Fibroblast of pulmonary artery (primary cell): ENCODE measurements at regions not wholly inside any gene's neighbourhood (a gene's known extent, or its start where the extent isn't known, plus 50 kb on each side); places are given as distances from the start of the nearest gene placed in this dataset.

Experiments
- DNase-seq: peaks from one replicate; pipeline ENCODE4 v3.0.0-alpha.2; 2010; ENCODE audit warnings: low read depth
- H3K4me3 ChIP-seq: replicated peaks from 2 replicates; pipeline ENCODE4 v1.5.1; 2011; ENCODE audit warnings: low read depth, mild to moderate bottlenecking, control low read depth, low read length, moderate library complexity
- TF ChIP-seq, protein P1 (sequence below): IDR thresholded peaks from 2 replicates; pipeline ENCODE4 v1.5.1; 2011; ENCODE audit warnings: mild to moderate bottlenecking, control low read depth, low read length, inconsistent platforms; ENCODE audit errors: missing control alignments

- peak overlapping the region; percentile 75 for H3K4me3 ChIP-seq
- peak; percentile 32 for DNase-seq
Observed at GRCh38 chr6:26217714-26218075, 130.5 kb downstream of the HFE start.

DNA sequence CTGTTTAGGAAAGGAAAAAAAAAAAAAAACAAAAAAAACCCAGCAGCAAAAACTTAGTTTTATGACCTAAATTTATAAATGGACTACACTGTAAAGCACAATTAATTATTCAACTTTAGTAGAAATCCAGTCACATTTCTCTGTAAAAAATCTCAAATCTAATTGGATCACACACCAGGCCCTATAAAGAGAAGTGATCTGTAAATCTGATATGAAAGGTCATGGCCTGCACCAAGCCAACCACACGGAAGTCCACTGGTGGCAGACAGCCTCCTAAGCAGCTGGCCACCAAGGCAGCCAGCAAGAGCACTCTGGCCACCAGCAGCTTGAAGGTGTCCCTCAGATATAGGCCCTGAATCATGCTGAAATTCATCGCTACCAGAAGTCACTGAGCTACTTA is 131.6 kb downstream of the HFE start:
- TF ChIP-seq, protein P1, sequence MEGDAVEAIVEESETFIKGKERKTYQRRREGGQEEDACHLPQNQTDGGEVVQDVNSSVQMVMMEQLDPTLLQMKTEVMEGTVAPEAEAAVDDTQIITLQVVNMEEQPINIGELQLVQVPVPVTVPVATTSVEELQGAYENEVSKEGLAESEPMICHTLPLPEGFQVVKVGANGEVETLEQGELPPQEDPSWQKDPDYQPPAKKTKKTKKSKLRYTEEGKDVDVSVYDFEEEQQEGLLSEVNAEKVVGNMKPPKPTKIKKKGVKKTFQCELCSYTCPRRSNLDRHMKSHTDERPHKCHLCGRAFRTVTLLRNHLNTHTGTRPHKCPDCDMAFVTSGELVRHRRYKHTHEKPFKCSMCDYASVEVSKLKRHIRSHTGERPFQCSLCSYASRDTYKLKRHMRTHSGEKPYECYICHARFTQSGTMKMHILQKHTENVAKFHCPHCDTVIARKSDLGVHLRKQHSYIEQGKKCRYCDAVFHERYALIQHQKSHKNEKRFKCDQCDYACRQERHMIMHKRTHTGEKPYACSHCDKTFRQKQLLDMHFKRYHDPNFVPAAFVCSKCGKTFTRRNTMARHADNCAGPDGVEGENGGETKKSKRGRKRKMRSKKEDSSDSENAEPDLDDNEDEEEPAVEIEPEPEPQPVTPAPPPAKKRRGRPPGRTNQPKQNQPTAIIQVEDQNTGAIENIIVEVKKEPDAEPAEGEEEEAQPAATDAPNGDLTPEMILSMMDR, result no peak
- DNase-seq, result no peak

More at GRCh38 chr6:26217714-26218075, 130.5 kb downstream of the HFE start:
- TF ChIP-seq, protein P1, result no peak

GRCh38 chr6:26220145-26220970 is 133.1 kb downstream of the HFE start:
- no peak for DNase-seq
- TF ChIP-seq, protein P1, result no peak

More for the DNA sequence above, 131.6 kb downstream of the HFE start:
- no peak overlapping the region for H3K4me3 ChIP-seq

GRCh38 chr6:26221186-26221585 is 134.0 kb downstream of the HFE start:
- DNase-seq, result no peak
- TF ChIP-seq, protein P1, result no peak

More at GRCh38 chr6:26220145-26220970, 133.1 kb downstream of the HFE start:
- no peak overlapping the region for H3K4me3 ChIP-seq

DNA sequence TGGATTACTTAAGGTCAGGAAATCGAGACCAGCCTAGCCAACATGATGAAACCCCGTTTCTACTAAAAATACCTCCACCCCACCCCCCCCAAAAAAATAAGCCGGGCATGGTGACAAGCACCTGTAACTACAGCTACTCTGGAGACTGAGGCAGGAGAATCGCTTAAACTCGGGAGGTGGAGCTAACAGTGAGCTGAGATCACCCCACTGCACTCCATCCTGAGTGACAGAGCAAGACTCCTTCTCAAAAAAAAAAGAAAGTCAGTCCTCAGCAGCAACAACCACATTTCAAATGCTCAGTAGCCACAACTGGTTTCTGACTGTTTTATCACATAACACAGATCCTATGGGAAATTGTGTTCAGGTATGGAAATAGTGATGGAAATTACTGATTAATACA is 135.3 kb downstream of the HFE start:
- no peak overlapping the region for H3K4me3 ChIP-seq
- no peak for DNase-seq
- TF ChIP-seq, protein P1, result no peak

More at GRCh38 chr6:26221186-26221585, 134.0 kb downstream of the HFE start:
- H3K4me3 ChIP-seq, result no peak overlapping the region

DNA sequence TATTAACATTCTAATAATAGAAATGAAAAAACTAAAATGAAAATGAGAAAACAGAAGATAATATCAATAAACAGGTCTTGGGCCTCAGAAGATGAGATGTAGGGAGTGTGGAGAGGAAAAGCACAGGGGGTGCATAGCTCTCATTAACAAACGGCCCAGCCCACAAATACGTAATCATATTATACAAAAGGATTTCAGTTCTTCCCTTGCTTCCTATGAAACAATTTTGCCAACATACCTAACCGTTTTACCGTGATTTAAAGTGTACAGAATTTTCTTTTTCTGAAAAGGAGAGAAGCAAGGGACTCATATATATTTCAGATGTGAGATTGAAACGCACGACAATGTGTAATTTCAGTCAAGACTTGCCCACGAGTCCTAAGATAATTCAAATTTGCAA is 136.0 kb downstream of the HFE start:
- DNase-seq, result peak; percentile 23
- TF ChIP-seq, protein P1, result no peak
- H3K4me3 ChIP-seq, result peak overlapping the region; percentile 76
